ENCODE measurements at regions not wholly inside any gene's neighbourhood (a gene's known extent, or its start where the extent isn't known, plus 50 kb on each side); places are given as distances from the start of the nearest gene placed in this dataset.

- TF ChIP-seq CTCF (IDR thresholded peaks at IDR 0.05; ENCODE audit: low read length) (no peak), EZH2phosphoT487 (IDR thresholded peaks at IDR 0.05; ENCODE audit: low read length) (no peak)
Observed at GRCh38 chr7:68424658-68425297, 1173.5 kb upstream of the AUTS2 start.
